ENCODE measurements at regions not wholly inside any gene's neighbourhood (a gene's known extent, or its start where the extent isn't known, plus 50 kb on each side); places are given as distances from the start of the nearest gene placed in this dataset.
"Not testable (repeated sequence)": the region's sequence is repeated elsewhere in the genome, so short reads cannot be mapped to it uniquely, and the experiment has no call there.

DNA sequence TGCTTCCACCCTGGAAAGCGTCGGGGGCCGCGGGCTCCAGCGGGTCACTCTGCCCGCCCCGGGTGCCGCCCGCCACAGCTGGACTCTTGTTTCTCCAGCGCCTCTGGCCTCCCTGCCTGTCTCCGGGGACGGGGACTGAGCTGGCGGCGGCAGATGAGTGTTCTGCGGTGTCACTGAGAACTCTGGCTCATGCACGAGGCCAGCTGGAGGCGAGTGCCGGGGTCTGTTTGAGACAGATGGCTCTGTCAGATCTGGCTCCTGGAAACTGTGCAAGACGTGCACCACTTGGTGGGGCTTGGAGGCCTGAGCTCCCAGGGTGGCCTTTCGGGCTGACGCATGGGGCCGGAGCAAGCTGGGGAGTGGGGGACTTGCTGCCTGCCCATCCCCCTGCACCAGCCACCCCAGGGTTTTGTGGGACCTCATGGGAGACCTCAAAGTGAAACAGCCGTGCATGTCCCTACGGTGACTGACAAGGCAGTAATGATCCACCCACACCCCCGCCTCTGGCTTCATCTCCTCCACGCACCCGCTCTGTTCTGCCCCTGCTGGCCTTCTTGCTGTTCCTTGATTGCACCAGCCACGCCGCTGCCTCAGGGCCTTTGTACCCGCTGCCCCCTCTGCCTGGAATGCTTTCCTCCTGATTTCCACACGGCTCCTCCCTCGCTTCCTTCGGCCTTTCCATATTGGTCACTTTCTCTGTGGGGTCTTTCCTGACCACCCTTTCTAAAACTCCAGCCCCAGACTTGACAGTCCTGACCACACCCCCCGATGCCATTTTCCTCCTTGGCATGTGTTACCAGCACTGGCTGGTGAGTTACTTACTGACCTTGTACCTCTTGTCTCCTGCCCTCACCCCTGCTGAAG is 174.9 kb upstream of the CIBAR2 start:
- Histone ChIP-seq H3K27me3 (no peaks in the 10 kb centered on the region), H3K4me1 (peaks cover 12% of the 10 kb centered on the region), H3K4me3 (no peak overlapping the region), H3K27ac (no peak overlapping the region), H3K36me3 (replicated peaks in 1 of 2; ENCODE audit: insufficient read depth in 1 of 2, low read depth in 2 of 2) (no peaks in the 10 kb centered on the region), H3K9me3 (no peaks in the 10 kb centered on the region)
- peak in 1 of 4 donors; percentile 15 for DNase-seq
- TF ChIP-seq, protein P1, sequence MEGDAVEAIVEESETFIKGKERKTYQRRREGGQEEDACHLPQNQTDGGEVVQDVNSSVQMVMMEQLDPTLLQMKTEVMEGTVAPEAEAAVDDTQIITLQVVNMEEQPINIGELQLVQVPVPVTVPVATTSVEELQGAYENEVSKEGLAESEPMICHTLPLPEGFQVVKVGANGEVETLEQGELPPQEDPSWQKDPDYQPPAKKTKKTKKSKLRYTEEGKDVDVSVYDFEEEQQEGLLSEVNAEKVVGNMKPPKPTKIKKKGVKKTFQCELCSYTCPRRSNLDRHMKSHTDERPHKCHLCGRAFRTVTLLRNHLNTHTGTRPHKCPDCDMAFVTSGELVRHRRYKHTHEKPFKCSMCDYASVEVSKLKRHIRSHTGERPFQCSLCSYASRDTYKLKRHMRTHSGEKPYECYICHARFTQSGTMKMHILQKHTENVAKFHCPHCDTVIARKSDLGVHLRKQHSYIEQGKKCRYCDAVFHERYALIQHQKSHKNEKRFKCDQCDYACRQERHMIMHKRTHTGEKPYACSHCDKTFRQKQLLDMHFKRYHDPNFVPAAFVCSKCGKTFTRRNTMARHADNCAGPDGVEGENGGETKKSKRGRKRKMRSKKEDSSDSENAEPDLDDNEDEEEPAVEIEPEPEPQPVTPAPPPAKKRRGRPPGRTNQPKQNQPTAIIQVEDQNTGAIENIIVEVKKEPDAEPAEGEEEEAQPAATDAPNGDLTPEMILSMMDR (IDR thresholded peaks at IDR 0.05), result no peak
- no peak for TF ChIP-seq POLR2A (IDR thresholded peaks at IDR 0.05)
- 86 to 90% methylated on average over 28 to 34 of the region's 34 CpGs for WGBS, 2 donors
- intact Hi-C loops (cut with DNase I), result no loop called here
- no peak for ATAC-seq

DNA sequence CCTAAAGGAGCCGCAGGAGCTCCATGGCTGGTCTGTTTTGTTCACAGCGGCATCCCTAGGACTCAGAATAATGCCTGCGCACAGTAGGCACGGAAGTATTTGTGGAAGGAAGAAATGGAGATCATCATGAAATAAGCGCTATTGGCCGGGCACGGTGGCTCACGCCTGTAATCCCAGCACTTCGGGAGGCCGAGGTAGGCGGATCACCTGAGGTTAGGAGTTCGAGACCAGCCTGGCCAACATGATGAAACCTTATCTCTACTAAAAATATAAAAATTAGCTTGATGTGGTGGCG is 175.5 kb upstream of the CIBAR2 start:
- H3K27ac ChIP-seq; H3K9me3 ChIP-seq; H3K27me3 ChIP-seq; H3K36me3 ChIP-seq (replicated peaks in 1 of 2; ENCODE audit: insufficient read depth in 1 of 2, low read depth in 2 of 2); DNase-seq; H3K4me3 ChIP-seq; ATAC-seq; intact Hi-C loops (cut with DNase I): not testable (repeated sequence)
- WGBS, 2 donors, result 89 to 90% methylated on average over 13 of the region's 13 CpGs
- peaks cover 12% of the 10 kb centered on the region for H3K4me1 ChIP-seq

DNA sequence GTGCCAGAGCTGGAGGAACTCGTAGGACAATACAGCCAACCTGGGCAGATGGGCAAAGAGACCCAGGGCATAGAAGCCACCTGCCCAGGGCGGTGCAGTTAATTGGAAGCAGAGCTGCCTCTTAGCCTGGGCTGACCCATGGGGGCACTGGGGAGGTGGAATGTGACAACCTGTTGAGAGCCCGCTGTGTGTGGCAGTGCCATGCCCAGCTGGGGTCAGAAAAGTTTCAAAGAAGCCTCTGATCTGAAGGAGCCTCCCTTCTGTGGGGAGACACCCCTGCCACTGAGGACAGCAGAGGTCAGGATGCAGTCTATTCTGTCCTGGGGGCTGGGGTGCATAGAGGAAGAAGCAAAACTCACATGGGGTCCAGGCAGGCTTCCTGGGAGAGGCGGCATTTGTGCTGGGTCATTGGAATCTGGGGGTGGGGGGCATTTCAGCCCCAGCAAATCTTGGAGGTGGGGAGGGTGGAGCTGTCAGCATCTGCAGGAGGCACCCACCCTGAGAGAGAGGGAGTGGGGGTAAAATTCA is 176.1 kb upstream of the CIBAR2 start:
- no peak for ATAC-seq
- Histone ChIP-seq H3K9me3 (no peaks in the 10 kb centered on the region), H3K4me1 (peaks cover 12% of the 10 kb centered on the region), H3K4me3 (no peak overlapping the region), H3K27ac (no peak overlapping the region), H3K27me3 (no peaks in the 10 kb centered on the region), H3K36me3 (replicated peaks in 1 of 2; ENCODE audit: insufficient read depth in 1 of 2, low read depth in 2 of 2) (no peaks in the 10 kb centered on the region)
- intact Hi-C loops (cut with DNase I), result no loop called here
- no peak for DNase-seq
- no peak for TF ChIP-seq POLR2A (IDR thresholded peaks at IDR 0.05)
- TF ChIP-seq, protein P1 (IDR thresholded peaks at IDR 0.05), result no peak
- WGBS, 2 donors, result 94 to 100% methylated on average over 3 to 4 of the region's 4 CpGs

DNA sequence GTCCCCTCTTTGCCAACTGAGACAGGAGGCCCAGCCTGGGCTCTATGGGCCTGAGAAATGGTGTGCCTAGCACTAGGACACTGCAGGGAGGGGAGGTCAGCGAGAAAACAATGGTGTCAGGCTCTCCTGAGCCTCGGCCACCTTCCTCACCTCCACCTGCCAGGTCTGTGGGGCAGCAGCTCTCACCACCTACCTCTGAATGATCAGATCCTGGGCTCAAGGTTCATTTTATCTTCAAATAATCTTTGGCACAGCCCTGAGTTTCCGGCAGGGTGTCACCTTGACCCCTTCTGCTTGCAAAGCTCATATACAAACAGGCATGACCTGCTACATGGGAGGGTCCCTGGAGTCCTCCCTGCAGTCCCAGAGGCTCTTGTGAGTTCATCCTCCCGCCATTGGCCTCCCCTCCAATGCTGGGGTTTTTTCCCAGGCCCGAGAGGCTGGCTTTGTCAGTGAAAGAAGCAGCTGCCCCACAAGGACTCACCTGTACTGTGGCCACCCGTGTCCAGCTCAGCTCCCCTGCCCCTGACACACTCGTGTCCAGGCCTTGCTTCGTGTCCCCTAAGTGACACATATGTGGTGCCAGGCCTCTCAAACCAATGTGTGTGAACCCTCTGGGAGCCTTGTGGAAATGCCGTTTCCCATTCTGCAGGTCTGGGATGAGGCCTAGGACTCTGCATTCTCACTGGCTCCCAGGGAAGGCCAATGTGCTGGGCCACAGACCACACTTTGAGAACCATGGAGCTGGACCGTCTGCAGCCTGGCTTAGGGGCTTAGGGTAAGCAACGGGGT is 176.8 kb upstream of the CIBAR2 start:
- DNase-seq (no peak), ATAC-seq (no peak)
- WGBS, 2 donors, result 76 to 78% methylated on average over 7 to 11 of the region's 11 CpGs
- H3K27me3 ChIP-seq, result no peaks in the 10 kb centered on the region
- TF ChIP-seq, protein P1 (IDR thresholded peaks at IDR 0.05), result no peak
- TF ChIP-seq POLR2A (IDR thresholded peaks at IDR 0.05), result no peak
- intact Hi-C loops (cut with DNase I), result no loop called here
- no peak overlapping the region for H3K4me3 ChIP-seq
- no peaks in the 10 kb centered on the region for H3K36me3 ChIP-seq (replicated peaks in 1 of 2; ENCODE audit: insufficient read depth in 1 of 2, low read depth in 2 of 2)
- no peak overlapping the region for H3K27ac ChIP-seq
- H3K9me3 ChIP-seq, result no peaks in the 10 kb centered on the region
- H3K4me1 ChIP-seq, result peaks cover 12% of the 10 kb centered on the region

Data from body of pancreas (tissue), 4 donors.